ENCODE measurements at regions not wholly inside any gene's neighbourhood (a gene's known extent, or its start where the extent isn't known, plus 50 kb on each side); places are given as distances from the start of the nearest gene placed in this dataset.

- TF ChIP-seq CTCF (IDR thresholded peaks at IDR 0.05) (no peak), POLR2A (IDR thresholded peaks at IDR 0.05) (no peak)
Observed at GRCh38 chr10:90480466-90480865, 377.4 kb downstream of the HTR7 start.

All from adrenal gland (tissue), 5 donors.